22Rv1 (cell line): ENCODE measurements at regions not wholly inside any gene's neighbourhood (a gene's known extent, or its start where the extent isn't known, plus 50 kb on each side); places are given as distances from the start of the nearest gene placed in this dataset.

Experiments used
- CTCF ChIP-seq: fragments of 450-650 bp; IDR thresholded peaks from 2 replicates; pipeline ENCODE4 v1.5.1; 2017; ENCODE audit warnings: mild to moderate bottlenecking
- ZFX ChIP-seq: fragments of 450-650 bp; IDR thresholded peaks from 2 replicates; pipeline ENCODE4 v1.6.1; 2017; ENCODE audit warnings: antibody characterized with exemption, borderline replicate concordance

- no peak for TF ChIP-seq CTCF
- TF ChIP-seq ZFX = no peak
These were observed 151.1 kb downstream of the C11orf91 start for GRCh38 chr11:33549483-33549882.
